HepG2 (cell line): ENCODE measurements at regions not wholly inside any gene's neighbourhood (a gene's known extent, or its start where the extent isn't known, plus 50 kb on each side); places are given as distances from the start of the nearest gene placed in this dataset.
A peak's percentile ranks its signal among the peaks of the same experiment; 100 is the strongest.

Experiments
- ATAC-seq: fragments of 200-7000 bp; cut with Tn5 transposase; 3 replicates; pipeline ENCODE4 v1.9.1; 2020; ENCODE audit warnings: mild to moderate bottlenecking, moderate library complexity
- BruUV-seq: library from RNA; stranded (reverse); fragments of 400-500 nt; replicated peaks from 2 replicates; lab custom pipeline; 2021; lab: Mats Ljungman, UMichigan
- CTCF ChIA-PET: fragments of 300-600 bp; formaldehyde crosslinking; extraction: SDS; loops from one replicate; lab custom pipeline; 2021; ENCODE audit warnings: low total read pairs, inconsistent platforms, low intra/inter-chr PET ratio; lab: Yijun Ruan, JAX
- POLR2A ChIA-PET: fragments of 350-600 bp; sonication (Branson Sonifier 250); formaldehyde crosslinking; loops from one replicate; lab custom pipeline; 2020; ENCODE audit warnings: antibody characterized with exemption, inconsistent platforms; lab: Yijun Ruan, JAX
- DNase-seq: peaks from one replicate; pipeline ENCODE4 v3.0.0-alpha.2; 2015; ENCODE audit warnings: low spot score
- FAIRE-seq: peaks from 3 replicates; lab custom pipeline; 2011; peaks lifted over from hg19 to GRCh38; lab: Jason Lieb, UNC
- H2AFZ ChIP-seq: one replicate; pipeline ENCODE4 v1.6.1; 2011; ENCODE audit warnings: low read length, inconsistent platforms
- H3K27ac ChIP-seq: fragments of 300-600 bp; 3 replicates; pipeline ENCODE4 v1.8.0; 2011; ENCODE audit warnings: mixed run types, mild to moderate bottlenecking, mixed read lengths, low read length, inconsistent platforms; ENCODE audit not compliant: insufficient read depth; ENCODE audit errors: extremely low read length
- H3K27me3 ChIP-seq, 2 experiments: fragments of 200-600 bp in 1 of 2; 2 replicates in 1 of 2; 3 replicates in 1 of 2; pipeline versions ENCODE4 v1.6.0 to v1.8.0; 2011; ENCODE audit warnings: low read length in 2 of 2, mild to moderate bottlenecking in 2 of 2, moderate library complexity in 2 of 2, inconsistent platforms in 1 of 2; ENCODE audit not compliant: insufficient read depth in 2 of 2, control insufficient read depth in 1 of 2
- H3K36me3 ChIP-seq, 2 experiments: fragments of 200-600 bp in 1 of 2; replicated peaks in 1 of 2; 2 replicates in 1 of 2; 3 replicates in 1 of 2; pipeline versions ENCODE4 v1.5.1 to v1.8.0; 2011; ENCODE audit warnings: low read length in 2 of 2, inconsistent platforms in 1 of 2; ENCODE audit not compliant: insufficient read depth in 2 of 2, control insufficient read depth in 1 of 2
- H3K4me1 ChIP-seq: 2 replicates; pipeline ENCODE4 v1.5.1; 2012; ENCODE audit warnings: low read length, inconsistent platforms; ENCODE audit not compliant: insufficient read depth
- H3K4me2 ChIP-seq: 2 replicates; pipeline ENCODE4 v1.6.0; 2011; ENCODE audit warnings: low read depth, low read length, inconsistent platforms
- H3K4me3 ChIP-seq, 3 experiments: fragments of 200-600 bp in 1 of 3; sonication (generic), shearing (Covaris generic) in 1 of 3; replicated peaks in 1 of 3; 2 replicates each; pipeline ENCODE4 v1.5.1; 2011 to 2016; ENCODE audit warnings: low read length in 3 of 3, inconsistent platforms in 2 of 3, low read depth in 2 of 3, mild to moderate bottlenecking in 2 of 3, control low read depth in 1 of 3, mixed read lengths in 1 of 3; ENCODE audit not compliant: insufficient read depth in 1 of 3
- H3K79me2 ChIP-seq: one replicate; pipeline ENCODE4 v1.6.1; 2011; ENCODE audit warnings: low read length, inconsistent platforms; ENCODE audit not compliant: insufficient read depth
- H3K9ac ChIP-seq: 2 replicates; pipeline ENCODE4 v1.6.0; 2011; ENCODE audit warnings: mild to moderate bottlenecking, low read depth, low read length, inconsistent platforms; ENCODE audit not compliant: insufficient read depth
- H3K9me3 ChIP-seq: 2 replicates; pipeline ENCODE4 v1.5.1; 2012; ENCODE audit warnings: mild to moderate bottlenecking, low read length
- H4K20me1 ChIP-seq: 2 replicates; pipeline ENCODE4 v1.6.0; 2011; ENCODE audit warnings: inconsistent platforms, mild to moderate bottlenecking, low read length, moderate library complexity; ENCODE audit not compliant: insufficient read depth
- MAFK ChIP-seq, 2 experiments: IDR thresholded peaks in 1 of 2; conservative IDR thresholded peaks in 1 of 2; 2 replicates each; pipeline ENCODE4 v1.6.1; 2011; ENCODE audit warnings: improper control_type of control experiment in 2 of 2, low read length in 2 of 2
- NCOA1 ChIP-seq: sonication (generic); formaldehyde crosslinking; IDR thresholded peaks from 2 replicates; pipeline ENCODE4 v1.9.0; 2021; ENCODE audit warnings: missing genetic modification reagents
- NFE2L1 ChIP-seq: sonication (generic); formaldehyde crosslinking; IDR thresholded peaks from 2 replicates; pipeline ENCODE4 v1.4.0; 2020; ENCODE audit warnings: missing genetic modification reagents, mild to moderate bottlenecking, borderline replicate concordance
- TSC22D2 ChIP-seq: sonication (generic); formaldehyde crosslinking; IDR thresholded peaks from 2 replicates; pipeline ENCODE4 v1.5.1; 2020; ENCODE audit warnings: missing genetic modification reagents, mild to moderate bottlenecking, borderline replicate concordance
- ZNF749 ChIP-seq: sonication (generic); formaldehyde crosslinking; IDR thresholded peaks from 2 replicates; pipeline ENCODE4 v1.8.0; 2022; ENCODE audit warnings: mild to moderate bottlenecking, missing genetic modification reagents, moderate library complexity, borderline replicate concordance
- WGBS: methylation state at CpG from one replicate; pipeline ENCODE4 v1.1.6; 2017; ENCODE audit warnings: low lambda C conversion rate; 5-methylcytosine and 5-hydroxymethylcytosine counted together
- in situ Hi-C: cut with HindIII; loops from 2 replicates; pipeline ENCODE4 v1.10.0; 2017; ENCODE audit warnings: low pct_unique_long_range_greater_than_20kb; ENCODE audit not compliant: extremely low pct_ligation_motif_present
- intact Hi-C: fragments of 100-400 bp; cut with micrococcal nuclease; formaldehyde crosslinking; loops from one replicate; pipeline ENCODE4 v1.10.0; 2022; ENCODE audit not compliant: unreplicated experiment
- TF ChIP-seq, protein P1 (sequence below): sonication (generic); formaldehyde crosslinking; IDR thresholded peaks from 2 replicates; pipeline ENCODE4 v1.5.1; 2020; ENCODE audit warnings: mild to moderate bottlenecking, missing genetic modification reagents
- TF ChIP-seq, protein P2 (sequence below): sonication (generic); formaldehyde crosslinking; IDR thresholded peaks from 2 replicates; pipeline ENCODE4 v1.5.0; 2020; ENCODE audit warnings: mild to moderate bottlenecking, missing genetic modification reagents
- TF ChIP-seq, protein P3 (sequence below): sonication (generic); formaldehyde crosslinking; IDR thresholded peaks from 2 replicates; pipeline ENCODE4 v1.5.1; 2020; ENCODE audit warnings: missing genetic modification reagents, mild to moderate bottlenecking, borderline replicate concordance

DNA sequence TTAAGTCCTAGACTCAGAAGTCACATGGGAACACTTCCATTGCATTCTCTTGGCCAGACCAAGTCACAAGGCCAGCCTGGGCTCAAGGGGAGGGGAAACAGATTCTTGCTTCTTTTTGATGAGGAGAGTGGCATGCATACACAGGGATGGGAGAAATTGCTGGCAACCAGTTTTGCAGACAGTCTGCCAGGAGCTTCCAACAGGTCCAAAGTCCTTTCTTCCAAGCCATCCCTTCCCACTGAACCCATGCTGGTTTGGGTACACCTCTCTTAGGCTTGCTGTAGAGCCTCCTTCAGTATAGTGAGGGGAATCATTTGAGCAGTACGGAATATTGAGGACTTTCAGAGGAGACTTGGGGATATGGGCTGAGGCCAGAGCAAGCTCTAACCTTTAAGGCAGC lies 267.8 kb downstream of the BCOR start (continued):
- TF ChIP-seq, protein P1, sequence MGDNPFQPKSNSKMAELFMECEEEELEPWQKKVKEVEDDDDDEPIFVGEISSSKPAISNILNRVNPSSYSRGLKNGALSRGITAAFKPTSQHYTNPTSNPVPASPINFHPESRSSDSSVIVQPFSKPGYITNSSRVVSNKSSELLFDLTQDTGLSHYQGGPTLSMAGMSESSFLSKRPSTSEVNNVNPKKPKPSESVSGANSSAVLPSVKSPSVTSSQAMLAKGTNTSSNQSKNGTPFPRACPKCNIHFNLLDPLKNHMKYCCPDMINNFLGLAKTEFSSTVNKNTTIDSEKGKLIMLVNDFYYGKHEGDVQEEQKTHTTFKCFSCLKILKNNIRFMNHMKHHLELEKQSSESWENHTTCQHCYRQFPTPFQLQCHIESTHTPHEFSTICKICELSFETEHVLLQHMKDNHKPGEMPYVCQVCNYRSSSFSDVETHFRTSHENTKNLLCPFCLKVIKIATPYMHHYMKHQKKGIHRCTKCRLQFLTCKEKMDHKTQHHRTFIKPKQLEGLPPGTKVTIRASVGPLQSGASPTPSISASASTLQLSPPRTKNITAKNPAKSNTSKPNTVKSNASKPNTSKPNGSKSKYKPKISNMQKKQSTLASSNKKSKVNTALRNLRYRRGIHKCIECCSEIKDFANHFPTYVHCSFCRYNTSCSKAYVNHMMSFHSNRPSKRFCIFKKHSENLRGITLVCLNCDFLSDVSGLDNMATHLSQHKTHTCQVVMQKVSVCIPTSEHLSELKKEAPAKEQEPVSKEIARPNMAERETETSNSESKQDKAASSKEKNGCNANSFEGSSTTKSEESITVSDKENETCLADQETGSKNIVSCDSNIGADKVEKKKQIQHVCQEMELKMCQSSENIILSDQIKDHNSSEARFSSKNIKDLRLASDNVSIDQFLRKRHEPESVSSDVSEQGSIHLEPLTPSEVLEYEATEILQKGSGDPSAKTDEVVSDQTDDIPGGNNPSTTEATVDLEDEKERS (CRISPR knock-in tag) = no peak
- TF ChIP-seq, protein P2, sequence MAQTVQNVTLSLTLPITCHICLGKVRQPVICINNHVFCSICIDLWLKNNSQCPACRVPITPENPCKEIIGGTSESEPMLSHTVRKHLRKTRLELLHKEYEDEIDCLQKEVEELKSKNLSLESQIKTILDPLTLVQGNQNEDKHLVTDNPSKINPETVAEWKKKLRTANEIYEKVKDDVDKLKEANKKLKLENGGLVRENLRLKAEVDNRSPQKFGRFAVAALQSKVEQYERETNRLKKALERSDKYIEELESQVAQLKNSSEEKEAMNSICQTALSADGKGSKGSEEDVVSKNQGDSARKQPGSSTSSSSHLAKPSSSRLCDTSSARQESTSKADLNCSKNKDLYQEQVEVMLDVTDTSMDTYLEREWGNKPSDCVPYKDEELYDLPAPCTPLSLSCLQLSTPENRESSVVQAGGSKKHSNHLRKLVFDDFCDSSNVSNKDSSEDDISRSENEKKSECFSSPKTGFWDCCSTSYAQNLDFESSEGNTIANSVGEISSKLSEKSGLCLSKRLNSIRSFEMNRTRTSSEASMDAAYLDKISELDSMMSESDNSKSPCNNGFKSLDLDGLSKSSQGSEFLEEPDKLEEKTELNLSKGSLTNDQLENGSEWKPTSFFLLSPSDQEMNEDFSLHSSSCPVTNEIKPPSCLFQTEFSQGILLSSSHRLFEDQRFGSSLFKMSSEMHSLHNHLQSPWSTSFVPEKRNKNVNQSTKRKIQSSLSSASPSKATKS = no peak
- TF ChIP-seq NCOA1 (CRISPR knock-in tag) = no peak
- TF ChIP-seq, all 625 proteins: peak for 0

DNA sequence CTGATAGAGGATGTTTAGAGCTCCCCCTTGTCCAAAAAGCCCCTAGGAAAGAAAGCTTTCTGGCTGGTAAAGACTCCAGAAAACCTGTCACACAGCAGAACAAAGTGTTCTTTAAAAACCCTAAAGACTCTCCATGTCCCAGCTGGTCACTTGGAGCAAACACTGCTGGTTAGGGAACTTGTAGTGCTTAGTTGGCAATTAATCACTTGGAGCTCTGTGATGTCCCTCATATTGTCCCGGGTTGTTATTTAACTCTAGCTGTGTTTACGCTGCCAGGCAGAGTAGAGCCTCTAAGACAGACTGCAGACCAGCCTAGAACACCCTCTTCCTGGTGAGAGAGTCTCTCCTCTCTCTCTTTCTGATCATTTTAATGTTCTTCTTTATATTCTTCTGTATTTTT lies 267.3 kb downstream of the BCOR start:
- CTCF ChIA-PET = no interaction called here
- Histone ChIP-seq H3K9ac (no peak overlapping the region), H3K4me1 (peaks cover 13% of the 10 kb centered on the region), H3K9me3 (no peaks in the 10 kb centered on the region), H4K20me1 (no peaks in the 10 kb centered on the region), H3K27ac (no peak overlapping the region), H2AFZ (no peak overlapping the region), H3K27me3 (no peaks in the 10 kb centered on the region), H3K36me3 (no peaks in the 10 kb centered on the region), H3K79me2 (no peaks in the 10 kb centered on the region), H3K4me3 (no peak overlapping the region), H3K4me2 (no peak overlapping the region)
- FAIRE-seq (no peak), ATAC-seq (no peak), DNase-seq (no peak)
- POLR2A ChIA-PET = no interaction called here
- 0 out of 4 replicates have a peak, but pooled peaks of 1 of the 2 experiments have one; percentile 0 for TF ChIP-seq MAFK (conservative IDR thresholded peaks at IDR 0.05 in 1 of 2, IDR thresholded peaks at IDR 0.05 in 1 of 2; ENCODE audit: low read length in 2 of 2)
- TF ChIP-seq ZNF749 = no peak
- TF ChIP-seq TSC22D2 (CRISPR knock-in tag) = no peak
- TF ChIP-seq, protein P3, sequence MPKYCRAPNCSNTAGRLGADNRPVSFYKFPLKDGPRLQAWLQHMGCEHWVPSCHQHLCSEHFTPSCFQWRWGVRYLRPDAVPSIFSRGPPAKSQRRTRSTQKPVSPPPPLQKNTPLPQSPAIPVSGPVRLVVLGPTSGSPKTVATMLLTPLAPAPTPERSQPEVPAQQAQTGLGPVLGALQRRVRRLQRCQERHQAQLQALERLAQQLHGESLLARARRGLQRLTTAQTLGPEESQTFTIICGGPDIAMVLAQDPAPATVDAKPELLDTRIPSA (CRISPR knock-in tag) = no peak
- TF ChIP-seq NFE2L1 = no peak
- no TSS peak for BruUV-seq
- WGBS = no CpG with 5 or more reads among the region's 2 CpGs
- in situ Hi-C loops = no loop called here
- intact Hi-C loops = no loop called here
